ENCODE measurements at regions not wholly inside any gene's neighbourhood (a gene's known extent, or its start where the extent isn't known, plus 50 kb on each side); places are given as distances from the start of the nearest gene placed in this dataset.
A peak's percentile ranks its signal among the peaks of the same experiment; 100 is the strongest.

GRCh38 chr1:87940421-87940820 lies 611.7 kb downstream of the LMO4 start:
- H3K9ac ChIP-seq (ENCODE audit: low read length) = no peak overlapping the region
- no peaks in the 10 kb centered on the region for H3K9me3 ChIP-seq (ENCODE audit: control insufficient read depth, low read length)
- no peak overlapping the region for H4K91ac ChIP-seq (ENCODE audit: low read length)
- H2BK15ac ChIP-seq (ENCODE audit: low read depth, poor library complexity, severe bottlenecking) = no peak overlapping the region
- no peaks in the 10 kb centered on the region for H3K79me1 ChIP-seq (replicated peaks; ENCODE audit: low read length, poor library complexity, severe bottlenecking)
- no peak overlapping the region for H3K27ac ChIP-seq (ENCODE audit: low read length, poor library complexity, severe bottlenecking)
- no peak overlapping the region for H3K23ac ChIP-seq (ENCODE audit: low read length in 2 of 2)
- no peak overlapping the region for H3K4ac ChIP-seq (ENCODE audit: low read depth in 1 of 2, low read length in 2 of 2)
- no peak overlapping the region for H3K14ac ChIP-seq (ENCODE audit: low read length in 2 of 2)
- no peak overlapping the region for H2BK12ac ChIP-seq (ENCODE audit: low read length in 2 of 2)
- 73% methylated on average over 4 of the region's 4 CpGs for WGBS
- H3K4me3 ChIP-seq (ENCODE audit: insufficient read depth in 1 of 2, low read depth in 1 of 2, low read length in 2 of 2) = no peak overlapping the region
- H2AK5ac ChIP-seq (ENCODE audit: low read length, severe bottlenecking) = no peak overlapping the region
- no peak for DNase-seq
- no peak overlapping the region for H3K18ac ChIP-seq (ENCODE audit: low read depth in 1 of 2, low read length in 2 of 2)
- no peak overlapping the region for H2BK5ac ChIP-seq (ENCODE audit: low read depth, low read length, poor library complexity, severe bottlenecking)
- H3K36me3 ChIP-seq (ENCODE audit: control insufficient read depth in 1 of 2, insufficient read depth in 2 of 2, low read depth in 1 of 2, low read length in 2 of 2) = no peaks in the 10 kb centered on the region
- H2AFZ ChIP-seq (ENCODE audit: low read depth, low read length) = no peak overlapping the region
- H3K4me2 ChIP-seq (ENCODE audit: low read length, poor library complexity, severe bottlenecking) = no peak overlapping the region
- H3K4me1 ChIP-seq (ENCODE audit: control insufficient read depth, insufficient read depth, low read depth, low read length) = no peaks in the 10 kb centered on the region
- H3K27me3 ChIP-seq (ENCODE audit: control insufficient read depth in 1 of 2, insufficient read depth in 1 of 2, low read length in 2 of 2) = no peaks in the 10 kb centered on the region
- no peak overlapping the region for H4K8ac ChIP-seq (ENCODE audit: low read length)
- no peak overlapping the region for H2BK120ac ChIP-seq (ENCODE audit: low read depth, low read length)

- Histone ChIP-seq H3K36me3 (ENCODE audit: control insufficient read depth in 1 of 2, insufficient read depth in 2 of 2, low read depth in 1 of 2, low read length in 2 of 2) (no peaks in the 10 kb centered on the region), H4K8ac (ENCODE audit: low read length) (no peak overlapping the region), H2AFZ (ENCODE audit: low read depth, low read length) (no peak overlapping the region), H3K14ac (ENCODE audit: low read length in 2 of 2) (no peak overlapping the region), H3K4me3 (ENCODE audit: insufficient read depth in 1 of 2, low read depth in 1 of 2, low read length in 2 of 2) (no peak overlapping the region), H3K18ac (ENCODE audit: low read depth in 1 of 2, low read length in 2 of 2) (no peak overlapping the region), H4K91ac (ENCODE audit: low read length) (no peak overlapping the region), H2BK12ac (ENCODE audit: low read length in 2 of 2) (no peak overlapping the region), H3K27ac (ENCODE audit: low read length, poor library complexity, severe bottlenecking) (no peak overlapping the region), H2AK5ac (ENCODE audit: low read length, severe bottlenecking) (no peak overlapping the region), H3K9ac (ENCODE audit: low read length) (no peak overlapping the region), H3K4me1 (ENCODE audit: control insufficient read depth, insufficient read depth, low read depth, low read length) (no peaks in the 10 kb centered on the region), H3K23ac (ENCODE audit: low read length in 2 of 2) (no peak overlapping the region), H2BK5ac (ENCODE audit: low read depth, low read length, poor library complexity, severe bottlenecking) (no peak overlapping the region), H3K4me2 (ENCODE audit: low read length, poor library complexity, severe bottlenecking) (no peak overlapping the region), H3K79me1 (replicated peaks; ENCODE audit: low read length, poor library complexity, severe bottlenecking) (no peaks in the 10 kb centered on the region), H3K9me3 (ENCODE audit: control insufficient read depth, low read length) (no peaks in the 10 kb centered on the region), H3K27me3 (ENCODE audit: control insufficient read depth in 1 of 2, insufficient read depth in 1 of 2, low read length in 2 of 2) (no peaks in the 10 kb centered on the region), H2BK15ac (ENCODE audit: low read depth, poor library complexity, severe bottlenecking) (no peak overlapping the region), H2BK120ac (ENCODE audit: low read depth, low read length) (no peak overlapping the region), H3K4ac (ENCODE audit: low read depth in 1 of 2, low read length in 2 of 2) (no peak overlapping the region)
- 0% methylated on average over 1 of the region's 1 CpG for WGBS
- DNase-seq = no peak
These were observed 612.8 kb downstream of the LMO4 start for GRCh38 chr1:87941337-87941946.

- Histone ChIP-seq H3K9ac (ENCODE audit: low read length) (no peak overlapping the region), H4K8ac (ENCODE audit: low read length) (no peak overlapping the region), H2BK120ac (ENCODE audit: low read depth, low read length) (no peak overlapping the region), H3K4me1 (ENCODE audit: control insufficient read depth, insufficient read depth, low read depth, low read length) (no peaks in the 10 kb centered on the region), H3K18ac (ENCODE audit: low read depth in 1 of 2, low read length in 2 of 2) (no peak overlapping the region), H3K4ac (ENCODE audit: low read depth in 1 of 2, low read length in 2 of 2) (no peak overlapping the region), H2AK5ac (ENCODE audit: low read length, severe bottlenecking) (no peak overlapping the region), H3K79me1 (replicated peaks; ENCODE audit: low read length, poor library complexity, severe bottlenecking) (no peaks in the 10 kb centered on the region), H3K4me2 (ENCODE audit: low read length, poor library complexity, severe bottlenecking) (no peak overlapping the region), H2BK5ac (ENCODE audit: low read depth, low read length, poor library complexity, severe bottlenecking) (no peak overlapping the region), H3K14ac (ENCODE audit: low read length in 2 of 2) (no peak overlapping the region), H4K91ac (ENCODE audit: low read length) (no peak overlapping the region), H2BK12ac (ENCODE audit: low read length in 2 of 2) (no peak overlapping the region), H3K27me3 (ENCODE audit: control insufficient read depth in 1 of 2, insufficient read depth in 1 of 2, low read length in 2 of 2) (no peaks in the 10 kb centered on the region), H3K36me3 (ENCODE audit: control insufficient read depth in 1 of 2, insufficient read depth in 2 of 2, low read depth in 1 of 2, low read length in 2 of 2) (no peaks in the 10 kb centered on the region), H3K4me3 (ENCODE audit: insufficient read depth in 1 of 2, low read depth in 1 of 2, low read length in 2 of 2) (no peak overlapping the region), H3K9me3 (ENCODE audit: control insufficient read depth, low read length) (no peaks in the 10 kb centered on the region), H2AFZ (ENCODE audit: low read depth, low read length) (no peak overlapping the region), H3K23ac (ENCODE audit: low read length in 2 of 2) (no peak overlapping the region), H3K27ac (ENCODE audit: low read length, poor library complexity, severe bottlenecking) (no peak overlapping the region), H2BK15ac (ENCODE audit: low read depth, poor library complexity, severe bottlenecking) (no peak overlapping the region)
- DNase-seq = peak; percentile 36
- WGBS = 35% methylated on average over 1 of the region's 1 CpG
These were observed 613.5 kb downstream of the LMO4 start for GRCh38 chr1:87942165-87942564.

GRCh38 chr1:87949711-87950110 lies 621.0 kb downstream of the LMO4 start:
- Histone ChIP-seq H4K8ac (ENCODE audit: low read length) (no peak overlapping the region), H2AK5ac (ENCODE audit: low read length, severe bottlenecking) (no peak overlapping the region), H2AFZ (ENCODE audit: low read depth, low read length) (no peak overlapping the region), H4K91ac (ENCODE audit: low read length) (no peak overlapping the region), H3K4me2 (ENCODE audit: low read length, poor library complexity, severe bottlenecking) (no peak overlapping the region), H3K14ac (ENCODE audit: low read length in 2 of 2) (no peak overlapping the region), H2BK5ac (ENCODE audit: low read depth, low read length, poor library complexity, severe bottlenecking) (no peak overlapping the region), H3K27me3 (ENCODE audit: control insufficient read depth in 1 of 2, insufficient read depth in 1 of 2, low read length in 2 of 2) (no peaks in the 10 kb centered on the region), H3K23ac (ENCODE audit: low read length in 2 of 2) (no peak overlapping the region), H3K18ac (ENCODE audit: low read depth in 1 of 2, low read length in 2 of 2) (no peak overlapping the region), H3K4me3 (ENCODE audit: insufficient read depth in 1 of 2, low read depth in 1 of 2, low read length in 2 of 2) (no peak overlapping the region), H3K4ac (ENCODE audit: low read depth in 1 of 2, low read length in 2 of 2) (no peak overlapping the region), H3K36me3 (ENCODE audit: control insufficient read depth in 1 of 2, insufficient read depth in 2 of 2, low read depth in 1 of 2, low read length in 2 of 2) (no peaks in the 10 kb centered on the region), H3K79me1 (replicated peaks; ENCODE audit: low read length, poor library complexity, severe bottlenecking) (no peaks in the 10 kb centered on the region), H3K9ac (ENCODE audit: low read length) (no peak overlapping the region), H3K9me3 (ENCODE audit: control insufficient read depth, low read length) (no peaks in the 10 kb centered on the region), H2BK12ac (ENCODE audit: low read length in 2 of 2) (no peak overlapping the region), H2BK15ac (ENCODE audit: low read depth, poor library complexity, severe bottlenecking) (no peak overlapping the region), H2BK120ac (ENCODE audit: low read depth, low read length) (no peak overlapping the region), H3K4me1 (ENCODE audit: control insufficient read depth, insufficient read depth, low read depth, low read length) (peaks cover 2% of the 10 kb centered on the region), H3K27ac (ENCODE audit: low read length, poor library complexity, severe bottlenecking) (no peak overlapping the region)
- DNase-seq = no peak
- WGBS = 83% methylated on average over 3 of the region's 3 CpGs
